Skeletal muscle satellite cell (primary cell): ENCODE measurements at regions not wholly inside any gene's neighbourhood (a gene's known extent, or its start where the extent isn't known, plus 50 kb on each side); places are given as distances from the start of the nearest gene placed in this dataset.

Experiments
- H3K27me3 ChIP-seq: 2 replicates; pipeline ENCODE4 v1.7.0; 2013; ENCODE audit warnings: low read length; ENCODE audit not compliant: control insufficient read depth, insufficient read depth
- H3K36me3 ChIP-seq: 2 replicates; pipeline ENCODE4 v1.7.0; 2013; ENCODE audit warnings: mild to moderate bottlenecking, control low read depth, low read length; ENCODE audit not compliant: insufficient read depth
- H3K4me1 ChIP-seq: 2 replicates; pipeline ENCODE4 v1.7.0; 2013; ENCODE audit warnings: low read length; ENCODE audit not compliant: control insufficient read depth, insufficient read depth
- H3K4me2 ChIP-seq: 2 replicates; pipeline ENCODE4 v1.7.0; 2013; ENCODE audit warnings: mild to moderate bottlenecking, low read length
- H3K4me3 ChIP-seq: 2 replicates; pipeline ENCODE4 v1.7.0; 2013; ENCODE audit warnings: low read length
- H3K9ac ChIP-seq: 2 replicates; pipeline ENCODE4 v1.7.0; 2013; ENCODE audit warnings: mild to moderate bottlenecking, low read depth, low read length, moderate library complexity
- H3K9me3 ChIP-seq: replicated peaks from 2 replicates; pipeline ENCODE4 v1.7.0; 2013; ENCODE audit warnings: mild to moderate bottlenecking, control low read depth, low read length

GRCh38 chr12:125988545-125988944 lies 923.3 kb downstream of the AACS start:
- no peak overlapping the region for H3K4me3 ChIP-seq
- no peaks in the 10 kb centered on the region for H3K4me1 ChIP-seq
- H3K4me2 ChIP-seq = no peak overlapping the region
- no peaks in the 10 kb centered on the region for H3K9me3 ChIP-seq
- no peaks in the 10 kb centered on the region for H3K27me3 ChIP-seq
- no peak overlapping the region for H3K9ac ChIP-seq
- no peaks in the 10 kb centered on the region for H3K36me3 ChIP-seq

DNA sequence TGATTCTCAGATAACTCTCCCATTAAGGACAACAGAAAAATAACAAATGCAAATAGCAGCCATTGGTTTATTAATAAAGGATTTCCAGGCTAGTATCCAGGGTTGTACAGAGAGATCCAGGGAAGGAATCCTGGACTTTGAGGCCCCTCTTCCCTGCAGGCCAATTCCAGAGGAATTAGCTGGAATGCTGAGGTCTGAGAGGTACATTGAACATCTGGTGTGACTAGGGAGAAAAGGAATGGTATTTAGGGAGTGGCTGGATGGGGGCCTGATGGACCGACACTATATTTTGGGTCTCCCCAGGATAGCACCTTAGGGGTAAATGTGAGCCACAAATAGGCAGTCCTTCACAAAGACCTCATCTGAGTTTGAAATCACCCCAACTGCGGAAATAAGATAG lies 924.5 kb downstream of the AACS start:
- Histone ChIP-seq H3K4me3 (no peak overlapping the region), H3K4me2 (no peak overlapping the region), H3K36me3 (no peaks in the 10 kb centered on the region), H3K27me3 (no peaks in the 10 kb centered on the region), H3K4me1 (no peaks in the 10 kb centered on the region), H3K9ac (no peak overlapping the region), H3K9me3 (no peaks in the 10 kb centered on the region)

- Histone ChIP-seq H3K4me2 (no peak overlapping the region), H3K36me3 (no peaks in the 10 kb centered on the region), H3K9me3 (no peaks in the 10 kb centered on the region), H3K4me3 (no peak overlapping the region), H3K4me1 (no peaks in the 10 kb centered on the region), H3K27me3 (no peaks in the 10 kb centered on the region), H3K9ac (no peak overlapping the region)
These were observed 931.2 kb downstream of the AACS start for GRCh38 chr12:125996443-125996842.

GRCh38 chr12:125999628-126000027 lies 934.4 kb downstream of the AACS start:
- Histone ChIP-seq H3K4me2 (no peak overlapping the region), H3K4me3 (no peak overlapping the region), H3K9ac (no peak overlapping the region), H3K4me1 (no peaks in the 10 kb centered on the region), H3K27me3 (no peaks in the 10 kb centered on the region), H3K9me3 (no peaks in the 10 kb centered on the region), H3K36me3 (no peaks in the 10 kb centered on the region)

DNA sequence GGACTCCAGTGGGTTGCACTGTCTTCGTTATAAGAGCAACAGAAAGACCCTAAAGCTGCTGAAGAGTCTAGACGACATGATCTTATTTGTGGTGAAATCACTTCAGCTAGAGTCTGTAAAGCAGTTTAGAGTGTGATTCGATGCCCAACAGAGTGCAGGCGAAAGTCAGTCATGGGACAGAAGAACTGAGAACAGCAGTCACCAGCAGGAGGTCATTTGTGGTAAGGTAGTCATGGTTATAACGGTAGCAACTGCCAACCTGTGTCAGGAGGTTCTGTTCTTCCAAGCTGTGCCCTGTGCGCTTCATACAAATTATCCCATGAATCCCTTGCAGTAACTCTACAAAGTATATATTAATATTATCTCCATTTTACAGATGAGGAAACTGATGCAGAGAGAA lies 954.1 kb downstream of the AACS start:
- Histone ChIP-seq H3K4me3 (no peak overlapping the region), H3K4me1 (no peaks in the 10 kb centered on the region), H3K9me3 (peaks cover 4% of the 10 kb centered on the region), H3K36me3 (no peaks in the 10 kb centered on the region), H3K27me3 (no peaks in the 10 kb centered on the region), H3K9ac (no peak overlapping the region), H3K4me2 (no peak overlapping the region)

GRCh38 chr12:126021675-126022074 lies 956.4 kb downstream of the AACS start:
- no peak overlapping the region for H3K4me3 ChIP-seq
- no peaks in the 10 kb centered on the region for H3K27me3 ChIP-seq
- no peaks in the 10 kb centered on the region for H3K4me1 ChIP-seq
- no peak overlapping the region for H3K9ac ChIP-seq
- H3K36me3 ChIP-seq = no peaks in the 10 kb centered on the region
- H3K4me2 ChIP-seq = no peak overlapping the region
- H3K9me3 ChIP-seq = peaks cover 4% of the 10 kb centered on the region

- Histone ChIP-seq H3K4me2 (no peak overlapping the region), H3K4me3 (no peak overlapping the region), H3K27me3 (no peaks in the 10 kb centered on the region), H3K36me3 (no peaks in the 10 kb centered on the region), H3K9me3 (no peaks in the 10 kb centered on the region), H3K9ac (no peak overlapping the region), H3K4me1 (no peaks in the 10 kb centered on the region)
These were observed 962.6 kb downstream of the AACS start for GRCh38 chr12:126027825-126028224.

DNA sequence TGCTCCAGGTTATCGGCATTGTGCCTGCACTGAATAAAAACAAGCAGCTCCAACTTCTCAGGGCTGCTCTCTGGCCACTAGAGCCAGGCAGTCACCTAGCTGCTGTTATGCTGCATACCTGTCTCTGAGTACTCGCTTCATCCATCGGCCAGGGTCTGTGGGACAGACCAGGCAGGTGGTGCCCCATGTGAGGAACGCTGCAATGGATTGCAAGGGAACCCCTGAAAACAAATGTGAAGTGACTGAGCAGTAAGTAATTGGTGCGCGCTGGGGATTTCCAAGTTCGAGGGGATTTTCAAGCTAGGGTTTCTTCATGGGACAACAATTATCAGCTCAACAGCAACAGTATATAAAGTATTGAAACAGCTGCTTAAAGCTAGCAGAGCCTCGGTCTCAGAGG lies 965.3 kb downstream of the AACS start:
- Histone ChIP-seq H3K4me1 (no peaks in the 10 kb centered on the region), H3K9me3 (peaks cover 3% of the 10 kb centered on the region), H3K27me3 (no peaks in the 10 kb centered on the region), H3K4me3 (no peak overlapping the region), H3K4me2 (no peak overlapping the region), H3K9ac (no peak overlapping the region), H3K36me3 (no peaks in the 10 kb centered on the region)

DNA sequence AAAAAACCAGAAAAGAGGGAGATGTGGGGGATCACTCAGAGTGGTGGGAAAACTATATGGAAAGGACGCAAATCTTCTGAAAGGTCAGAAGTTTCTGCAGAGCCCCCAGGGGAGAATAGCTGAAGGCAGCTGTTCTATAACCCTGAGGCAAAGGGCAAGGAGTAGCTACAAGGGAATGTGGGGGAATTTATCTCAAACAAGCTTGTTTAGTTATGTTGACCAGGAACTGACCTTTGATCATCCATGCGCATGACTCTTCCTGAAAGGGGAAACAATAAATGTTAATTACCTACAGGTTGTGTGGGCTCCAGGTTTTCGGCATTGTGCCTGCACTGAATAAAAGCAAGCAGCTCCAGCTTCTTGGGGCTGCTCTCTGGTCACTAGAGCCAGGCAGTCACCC lies 968.5 kb downstream of the AACS start:
- no peak overlapping the region for H3K9ac ChIP-seq
- H3K4me2 ChIP-seq = no peak overlapping the region
- H3K4me3 ChIP-seq = no peak overlapping the region
- no peaks in the 10 kb centered on the region for H3K27me3 ChIP-seq
- H3K9me3 ChIP-seq = peaks cover 3% of the 10 kb centered on the region
- no peaks in the 10 kb centered on the region for H3K36me3 ChIP-seq
- no peaks in the 10 kb centered on the region for H3K4me1 ChIP-seq

DNA sequence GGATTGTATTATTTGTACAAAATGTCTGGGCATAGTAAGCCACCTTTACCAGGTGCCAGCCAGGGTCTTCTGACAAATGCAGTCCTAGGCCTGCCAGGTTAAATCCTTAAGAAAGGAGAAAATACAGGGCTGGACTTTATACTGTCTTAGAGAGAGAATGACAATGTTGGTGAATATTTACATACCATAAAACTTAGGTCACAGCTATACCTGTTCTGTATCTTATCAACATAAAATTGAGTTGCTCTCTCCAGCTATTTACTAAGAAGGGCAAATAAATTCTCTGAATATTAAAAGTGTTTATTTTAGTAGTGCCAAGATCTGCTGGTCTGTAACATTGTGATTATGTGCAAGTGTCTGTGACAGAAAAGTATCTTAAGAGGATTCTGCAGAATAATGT lies 971.1 kb downstream of the AACS start:
- Histone ChIP-seq H3K4me2 (no peak overlapping the region), H3K27me3 (no peaks in the 10 kb centered on the region), H3K9me3 (peaks cover 3% of the 10 kb centered on the region), H3K4me3 (no peak overlapping the region), H3K9ac (no peak overlapping the region), H3K4me1 (no peaks in the 10 kb centered on the region), H3K36me3 (no peaks in the 10 kb centered on the region)

DNA sequence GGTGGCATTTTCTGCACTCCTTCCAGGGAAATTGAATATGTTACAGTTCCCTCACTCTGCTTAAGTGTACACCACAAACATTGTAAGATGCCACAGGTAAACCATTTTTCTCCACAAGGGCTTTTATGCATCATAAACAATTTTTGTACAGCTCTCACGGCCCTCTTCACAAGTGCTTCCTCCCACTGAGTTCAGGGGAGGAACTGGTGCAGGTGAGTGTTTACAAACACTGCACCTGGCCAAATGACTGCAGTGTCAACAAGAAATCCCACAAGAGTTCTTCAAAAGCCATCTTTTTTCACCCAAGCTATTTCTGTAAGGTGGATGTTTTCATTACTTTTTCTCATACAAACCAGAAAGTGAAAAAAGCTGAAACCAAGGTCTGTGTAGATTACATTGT lies 973.2 kb downstream of the AACS start:
- Histone ChIP-seq H3K9me3 (peaks cover 3% of the 10 kb centered on the region), H3K4me1 (no peaks in the 10 kb centered on the region), H3K9ac (no peak overlapping the region), H3K27me3 (no peaks in the 10 kb centered on the region), H3K4me3 (no peak overlapping the region), H3K4me2 (no peak overlapping the region), H3K36me3 (no peaks in the 10 kb centered on the region)

- Histone ChIP-seq H3K4me2 (no peak overlapping the region), H3K36me3 (no peaks in the 10 kb centered on the region), H3K9ac (no peak overlapping the region), H3K4me3 (no peak overlapping the region), H3K27me3 (no peaks in the 10 kb centered on the region), H3K4me1 (no peaks in the 10 kb centered on the region), H3K9me3 (no peaks in the 10 kb centered on the region)
These were observed 975.1 kb downstream of the AACS start for GRCh38 chr12:126040307-126040706.
